B cell (primary cell): ENCODE measurements at regions not wholly inside any gene's neighbourhood (a gene's known extent, or its start where the extent isn't known, plus 50 kb on each side); places are given as distances from the start of the nearest gene placed in this dataset.

Source experiments
- ATAC-seq: fragments of 200-7000 bp; cut with Tn5 transposase; one replicate; pipeline ENCODE4 v1.10.0; 2021; ENCODE audit warnings: low read depth, mild to moderate bottlenecking, moderate number of reproducible peaks, moderate library complexity
- CTCF ChIA-PET: fragments of 350-600 bp; sonication (Branson Sonifier 250); formaldehyde crosslinking; loops from one replicate; lab custom pipeline; 2021; ENCODE audit warnings: antibody characterized with exemption, inconsistent platforms; lab: Charles Lee
- POLR2A ChIA-PET: fragments of 350-600 bp; sonication (Branson Sonifier 250); formaldehyde crosslinking; loops from one replicate; lab custom pipeline; 2021; ENCODE audit warnings: antibody characterized with exemption; lab: Charles Lee
- DNase-seq: peaks from one replicate; pipeline ENCODE4 v3.0.0; 2013
- H2AFZ ChIP-seq: 2 replicates; pipeline ENCODE4 v1.6.1; 2012; ENCODE audit warnings: mild to moderate bottlenecking, low read depth, low read length; ENCODE audit not compliant: insufficient read depth, poor library complexity, severe bottlenecking
- H3K27ac ChIP-seq, 2 donors: 1 replicate in 1 of 2; 2 replicates in 1 of 2; pipeline ENCODE4 v1.5.1; 2012 to 2013; ENCODE audit warnings: low read length in 2 of 2, mild to moderate bottlenecking in 2 of 2, moderate library complexity in 1 of 2
- H3K27me3 ChIP-seq, 4 experiments: fragments of 200-600 bp in 1 of 4; sonication (generic) in 1 of 4; replicated peaks in 1 of 4; 1 replicate in 2 of 4; 2 replicates in 2 of 4; pipeline versions ENCODE4 v1.6.1 to v1.7.0; 2013 to 2016; ENCODE audit warnings: low read length in 3 of 4, mild to moderate bottlenecking in 2 of 4, mixed read lengths in 1 of 4, moderate library complexity in 1 of 4; ENCODE audit not compliant: insufficient read depth in 4 of 4, control insufficient read depth in 3 of 4; ENCODE audit errors: control extremely low read depth in 1 of 4
- H3K36me3 ChIP-seq, 2 experiments: replicated peaks in 1 of 2; 1 replicate in 1 of 2; 2 replicates in 1 of 2; pipeline versions ENCODE4 v1.6.1 to v1.7.1; 2013; ENCODE audit warnings: low read length in 1 of 2; ENCODE audit not compliant: insufficient read depth in 2 of 2, control insufficient read depth in 1 of 2; ENCODE audit errors: control extremely low read depth in 1 of 2, extremely low read depth in 1 of 2
- H3K4me1 ChIP-seq, 2 donors: fragments of 200-600 bp in 1 of 2; sonication (generic) in 1 of 2; 1 replicate in 1 of 2; 2 replicates in 1 of 2; pipeline versions ENCODE4 v1.5.1 to v1.6.1; 2013 to 2017; ENCODE audit warnings: low read length in 2 of 2; ENCODE audit not compliant: control insufficient read depth in 2 of 2, insufficient read depth in 2 of 2
- H3K4me2 ChIP-seq: replicated peaks from 2 replicates; pipeline ENCODE3; 2012; ENCODE audit warnings: mild to moderate bottlenecking, low read depth, low read length; ENCODE audit not compliant: poor library complexity, severe bottlenecking
- H3K4me3 ChIP-seq, 5 experiments: fragments of 200-600 bp in 1 of 5; sonication (generic) in 1 of 5; 1 replicate in 3 of 5; 2 replicates in 2 of 5; pipeline versions ENCODE4 v1.5.1 to v1.7.0; 2011 to 2016; ENCODE audit warnings: low read length in 4 of 5, mild to moderate bottlenecking in 4 of 5, low read depth in 2 of 5, control low read depth in 1 of 5, moderate library complexity in 1 of 5; ENCODE audit not compliant: insufficient read depth in 1 of 5; ENCODE audit errors: control extremely low read depth in 1 of 5, extremely low read depth in 1 of 5
- H3K79me2 ChIP-seq: fragments of 200-600 bp; sonication (generic); one replicate; pipeline ENCODE4 v1.6.0; 2016; ENCODE audit warnings: low read length; ENCODE audit not compliant: control insufficient read depth, insufficient read depth
- H3K9ac ChIP-seq: fragments of 200-600 bp; sonication (generic); 2 replicates; pipeline ENCODE4 v1.6.1; 2017; ENCODE audit warnings: mild to moderate bottlenecking, low read length, moderate library complexity
- H3K9me3 ChIP-seq, 3 donors: one replicate each; pipeline versions ENCODE4 v1.6.1 to v1.7.1; 2013; ENCODE audit warnings: low read length in 2 of 3; ENCODE audit not compliant: control insufficient read depth in 2 of 3, insufficient read depth in 1 of 3; ENCODE audit errors: control extremely low read depth in 1 of 3
- H4K20me1 ChIP-seq: 2 replicates; pipeline ENCODE4 v1.6.0; 2012; ENCODE audit warnings: mild to moderate bottlenecking, low read length; ENCODE audit not compliant: insufficient read depth, control insufficient read depth, poor library complexity, severe bottlenecking
- H3K27ac Mint-ChIP-seq: one replicate; pipeline ENCODE4 v1.8.0; 2021; ENCODE audit warnings: mixed read lengths
- H3K27me3 Mint-ChIP-seq: one replicate; pipeline ENCODE4 v1.8.0; 2021; ENCODE audit warnings: mixed read lengths
- H3K4me1 Mint-ChIP-seq: one replicate; pipeline ENCODE4 v1.8.0; 2021; ENCODE audit warnings: mixed read lengths
- H3K4me3 Mint-ChIP-seq: one replicate; pipeline ENCODE4 v1.8.0; 2021; ENCODE audit warnings: mixed read lengths
- H3K9me3 Mint-ChIP-seq: one replicate; pipeline ENCODE4 v1.8.0; 2022; ENCODE audit warnings: mixed read lengths; ENCODE audit not compliant: insufficient read depth
- CTCF ChIP-seq: fragments of 200-600 bp; IDR thresholded peaks from one replicate; pipeline ENCODE4 v1.8.0; 2022; ENCODE audit warnings: antibody characterized with exemption, mild to moderate bottlenecking
- EZH2 ChIP-seq: IDR thresholded peaks from 2 replicates; pipeline ENCODE4 v1.6.1; 2012; ENCODE audit warnings: borderline replicate concordance, low read depth, mild to moderate bottlenecking, moderate library complexity, low read length; ENCODE audit not compliant: insufficient read depth, poor library complexity, severe bottlenecking
- WGBS: methylation state at CpG from one replicate; pipeline ENCODE4 v1.1.5; 2013; ENCODE audit warnings: missing lambda C conversion rate; ENCODE audit not compliant: insufficient coverage; 5-methylcytosine and 5-hydroxymethylcytosine counted together
- intact Hi-C: fragments of 100-400 bp; cut with micrococcal nuclease; formaldehyde crosslinking; loops from one replicate; pipeline ENCODE4 v1.10.0; 2022

DNA sequence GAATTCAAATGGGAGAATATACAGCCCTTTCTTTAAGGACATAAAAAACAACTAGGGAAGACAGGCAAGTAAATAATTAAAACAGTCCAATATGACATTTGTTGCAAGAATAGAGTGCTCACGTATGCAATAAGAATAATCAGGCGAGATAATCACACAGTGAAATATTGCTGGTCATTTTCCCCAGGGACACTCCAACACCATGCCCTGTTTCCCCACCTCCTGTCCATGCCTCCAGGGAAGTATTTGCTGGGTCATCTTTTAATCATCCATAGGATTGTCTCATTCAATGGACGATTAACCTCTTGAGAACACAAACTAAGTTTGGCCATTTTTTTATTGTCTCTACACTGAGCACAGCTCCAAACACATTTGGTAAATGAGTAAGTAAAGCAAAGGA, 472.9 kb downstream of the C6orf118 start:
- H4K20me1 ChIP-seq = no peaks in the 10 kb centered on the region
- TF ChIP-seq EZH2 (no peak), CTCF (no peak)
- no peak for ATAC-seq
- no peak overlapping the region for H2AFZ ChIP-seq
- no peaks in the 10 kb centered on the region for H3K36me3 ChIP-seq
- CTCF ChIA-PET = no interaction called here
- no peak overlapping the region for H3K27ac ChIP-seq
- intact Hi-C loops = no loop called here
- POLR2A ChIA-PET = no interaction called here
- Mint-ChIP-seq H3K4me1 (no peaks in the 10 kb centered on the region), H3K4me3 (no peak overlapping the region), H3K27ac (no peak overlapping the region), H3K9me3 (peaks cover 4% of the 10 kb centered on the region), H3K27me3 (no peaks in the 10 kb centered on the region)
- peaks cover 0 to 7% (median 0%) of the 10 kb centered on the region in 3 donors for H3K9me3 ChIP-seq
- H3K4me3 ChIP-seq = no peak overlapping the region
- H3K79me2 ChIP-seq = no peaks in the 10 kb centered on the region
- H3K9ac ChIP-seq = no peak overlapping the region
- no peaks in the 10 kb centered on the region for H3K4me1 ChIP-seq
- no peak for DNase-seq
- H3K4me2 ChIP-seq = no peak overlapping the region
- no peaks in the 10 kb centered on the region for H3K27me3 ChIP-seq
- 86% methylated on average over 1 of the region's 3 CpGs for WGBS

DNA sequence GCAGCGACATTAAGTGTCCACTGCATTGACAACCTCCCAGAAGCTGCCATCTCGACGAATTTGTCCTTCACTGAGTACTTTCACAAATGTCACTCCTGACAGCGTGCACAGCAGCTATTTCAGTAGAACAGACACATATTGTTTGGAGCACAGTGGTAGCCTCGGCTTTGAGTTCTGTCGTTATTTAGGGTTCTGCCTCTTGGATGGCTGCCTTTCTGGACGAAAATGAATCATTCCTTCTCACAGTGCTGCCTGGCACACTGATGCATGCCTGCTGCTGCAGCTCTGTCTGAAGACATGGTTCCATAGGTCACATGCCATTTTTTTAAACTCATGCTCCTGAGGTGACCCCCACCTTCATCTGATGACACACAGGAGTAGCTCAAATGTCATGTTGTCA, 477.0 kb downstream of the C6orf118 start:
- H3K27me3 Mint-ChIP-seq = no peaks in the 10 kb centered on the region
- H3K27ac Mint-ChIP-seq = no peak overlapping the region
- Histone ChIP-seq H3K9me3 (peaks cover 0 to 3% (median 2%) of the 10 kb centered on the region in 3 donors), H3K79me2 (no peaks in the 10 kb centered on the region), H3K27ac (no peak overlapping the region), H3K36me3 (no peaks in the 10 kb centered on the region), H3K4me1 (no peaks in the 10 kb centered on the region), H4K20me1 (no peaks in the 10 kb centered on the region), H3K27me3 (no peaks in the 10 kb centered on the region), H2AFZ (no peak overlapping the region), H3K4me2 (no peak overlapping the region), H3K4me3 (no peak overlapping the region), H3K9ac (no peak overlapping the region)
- H3K9me3 Mint-ChIP-seq = peaks cover 4% of the 10 kb centered on the region
- no peak for ATAC-seq
- ChIA-PET CTCF (no interaction called here), POLR2A (no interaction called here)
- DNase-seq = no peak
- H3K4me1 Mint-ChIP-seq = no peaks in the 10 kb centered on the region
- WGBS = 76% methylated on average over 6 of the region's 7 CpGs
- H3K4me3 Mint-ChIP-seq = no peak overlapping the region
- TF ChIP-seq EZH2 (no peak), CTCF (no peak)
- intact Hi-C loops = no loop called here
